ENCODE measurements at regions not wholly inside any gene's neighbourhood (a gene's known extent, or its start where the extent isn't known, plus 50 kb on each side); places are given as distances from the start of the nearest gene placed in this dataset.

GRCh38 chr2:142724713-142725349 lies 152.6 kb upstream of the KYNU start:
- no peak for TF ChIP-seq CTCF (IDR thresholded peaks at IDR 0.05; ENCODE audit: extremely low read depth, low read depth, low read length)
- no peak overlapping the region for H3K4me2 ChIP-seq (ENCODE audit: insufficient read depth, low read length)
- H3K79me2 ChIP-seq (ENCODE audit: insufficient read depth, low read length), result no peaks in the 10 kb centered on the region

GRCh38 chr2:142724186-142724585 lies 153.3 kb upstream of the KYNU start:
- H3K27me3 ChIP-seq (ENCODE audit: insufficient read depth, low read length), result no peaks in the 10 kb centered on the region

More at GRCh38 chr2:142724713-142725349, 152.6 kb upstream of the KYNU start:
- Histone ChIP-seq H2AFZ (ENCODE audit: low read length) (no peak overlapping the region), H3K27me3 (ENCODE audit: insufficient read depth, low read length) (no peaks in the 10 kb centered on the region), H3K4me3 (ENCODE audit: insufficient read depth, low read length) (no peak overlapping the region), H3K4me1 (ENCODE audit: insufficient read depth, low read length) (no peaks in the 10 kb centered on the region), H3K27ac (ENCODE audit: low read depth, low read length) (no peak overlapping the region), H3K36me3 (ENCODE audit: insufficient read depth, low read length) (no peaks in the 10 kb centered on the region), H4K20me1 (ENCODE audit: insufficient read depth, low read length) (no peaks in the 10 kb centered on the region), H3K9me3 (ENCODE audit: low read depth, low read length) (no peaks in the 10 kb centered on the region)
- no peak for DNase-seq (ENCODE audit: insufficient read length, low spot score, missing footprints)

GRCh38 chr2:142723236-142723635 lies 154.2 kb upstream of the KYNU start:
- TF ChIP-seq CTCF (IDR thresholded peaks at IDR 0.05; ENCODE audit: extremely low read depth, low read depth, low read length), result no peak
- H3K4me2 ChIP-seq (ENCODE audit: insufficient read depth, low read length), result no peak overlapping the region

More at GRCh38 chr2:142724186-142724585, 153.3 kb upstream of the KYNU start:
- Histone ChIP-seq H3K4me3 (ENCODE audit: insufficient read depth, low read length) (no peak overlapping the region), H3K27ac (ENCODE audit: low read depth, low read length) (no peak overlapping the region), H3K9me3 (ENCODE audit: low read depth, low read length) (no peaks in the 10 kb centered on the region), H3K4me2 (ENCODE audit: insufficient read depth, low read length) (no peak overlapping the region), H3K4me1 (ENCODE audit: insufficient read depth, low read length) (no peaks in the 10 kb centered on the region), H4K20me1 (ENCODE audit: insufficient read depth, low read length) (no peaks in the 10 kb centered on the region), H2AFZ (ENCODE audit: low read length) (no peak overlapping the region), H3K36me3 (ENCODE audit: insufficient read depth, low read length) (no peaks in the 10 kb centered on the region), H3K79me2 (ENCODE audit: insufficient read depth, low read length) (no peaks in the 10 kb centered on the region)
- no peak for TF ChIP-seq CTCF (IDR thresholded peaks at IDR 0.05; ENCODE audit: extremely low read depth, low read depth, low read length)
- DNase-seq (ENCODE audit: insufficient read length, low spot score, missing footprints), result no peak

GRCh38 chr2:142722569-142722968 lies 154.9 kb upstream of the KYNU start:
- no peaks in the 10 kb centered on the region for H3K79me2 ChIP-seq (ENCODE audit: insufficient read depth, low read length)
- H3K27ac ChIP-seq (ENCODE audit: low read depth, low read length), result no peak overlapping the region
- no peak for DNase-seq (ENCODE audit: insufficient read length, low spot score, missing footprints)
- TF ChIP-seq CTCF (IDR thresholded peaks at IDR 0.05; ENCODE audit: extremely low read depth, low read depth, low read length), result no peak
- H3K4me3 ChIP-seq (ENCODE audit: insufficient read depth, low read length), result no peak overlapping the region
- no peaks in the 10 kb centered on the region for H3K9me3 ChIP-seq (ENCODE audit: low read depth, low read length)
- no peak overlapping the region for H3K4me2 ChIP-seq (ENCODE audit: insufficient read depth, low read length)
- H3K27me3 ChIP-seq (ENCODE audit: insufficient read depth, low read length), result no peaks in the 10 kb centered on the region
- no peak overlapping the region for H2AFZ ChIP-seq (ENCODE audit: low read length)
- no peaks in the 10 kb centered on the region for H3K4me1 ChIP-seq (ENCODE audit: insufficient read depth, low read length)
- H4K20me1 ChIP-seq (ENCODE audit: insufficient read depth, low read length), result no peaks in the 10 kb centered on the region
- H3K36me3 ChIP-seq (ENCODE audit: insufficient read depth, low read length), result no peaks in the 10 kb centered on the region

More at GRCh38 chr2:142723236-142723635, 154.2 kb upstream of the KYNU start:
- Histone ChIP-seq H3K4me3 (ENCODE audit: insufficient read depth, low read length) (no peak overlapping the region), H3K27ac (ENCODE audit: low read depth, low read length) (no peak overlapping the region), H3K79me2 (ENCODE audit: insufficient read depth, low read length) (no peaks in the 10 kb centered on the region), H3K9me3 (ENCODE audit: low read depth, low read length) (no peaks in the 10 kb centered on the region), H4K20me1 (ENCODE audit: insufficient read depth, low read length) (no peaks in the 10 kb centered on the region), H3K36me3 (ENCODE audit: insufficient read depth, low read length) (no peaks in the 10 kb centered on the region), H2AFZ (ENCODE audit: low read length) (no peak overlapping the region), H3K4me1 (ENCODE audit: insufficient read depth, low read length) (no peaks in the 10 kb centered on the region), H3K27me3 (ENCODE audit: insufficient read depth, low read length) (no peaks in the 10 kb centered on the region)
- no peak for DNase-seq (ENCODE audit: insufficient read length, low spot score, missing footprints)

Data from osteoblast (primary cell).